ENCODE measurements at regions not wholly inside any gene's neighbourhood (a gene's known extent, or its start where the extent isn't known, plus 50 kb on each side); places are given as distances from the start of the nearest gene placed in this dataset.

DNA sequence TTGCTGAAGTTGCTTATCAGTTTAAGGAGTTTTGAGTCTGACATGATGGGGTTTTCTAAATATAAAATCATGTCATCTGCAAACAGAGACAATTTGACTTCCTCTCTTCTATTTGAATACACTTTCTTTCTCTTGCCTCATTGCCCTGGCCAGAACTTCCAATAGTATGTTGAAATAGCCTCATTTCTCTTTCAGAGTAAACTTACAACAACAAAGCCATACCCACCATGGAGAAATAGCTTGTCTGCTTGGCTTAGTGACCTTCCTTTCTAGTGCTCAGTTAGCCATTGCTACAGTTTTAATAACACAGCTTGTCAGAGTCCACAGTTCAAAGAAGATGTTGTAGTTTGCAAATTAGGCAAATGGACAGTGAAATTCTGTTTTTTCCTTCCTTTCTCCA is 228.0 kb downstream of the ETAA1 start:
- no peak for DNase-seq

DNA sequence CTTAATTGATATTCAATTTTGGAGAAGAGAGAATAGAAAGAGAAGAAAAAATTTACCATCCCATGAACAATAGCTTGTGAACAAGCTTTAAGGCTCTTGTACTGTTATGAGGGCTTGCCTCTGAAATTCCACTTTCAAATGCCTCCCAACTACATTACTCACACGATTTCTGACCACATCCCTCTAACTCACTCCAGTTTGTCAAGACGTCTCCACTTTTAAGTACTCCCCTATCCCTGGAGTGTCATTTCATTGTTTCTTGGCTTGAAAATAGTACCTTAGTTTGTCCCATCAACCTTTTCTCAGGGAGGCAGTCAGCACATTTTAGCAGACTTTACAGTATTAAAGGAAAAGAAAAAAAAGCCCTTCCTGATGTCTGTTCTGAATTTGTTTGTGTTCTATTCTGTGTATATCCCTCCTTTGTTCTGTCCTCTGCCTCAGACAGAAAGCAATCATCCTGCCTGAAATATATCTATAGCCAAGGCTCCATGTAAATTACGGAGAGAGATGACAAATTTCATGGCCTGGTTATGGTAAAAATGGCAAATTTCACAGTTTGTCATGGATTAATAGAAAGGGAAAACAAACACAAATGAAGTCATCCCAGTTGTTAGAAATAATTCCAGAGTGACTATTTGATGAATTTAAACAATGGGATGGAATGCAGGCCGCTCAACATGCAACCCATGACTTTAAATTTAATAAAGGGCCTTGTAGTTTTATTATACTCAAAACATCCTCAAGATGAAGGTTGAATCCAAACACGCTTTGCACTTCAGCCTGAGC is 228.8 kb downstream of the ETAA1 start:
- DNase-seq: peak; percentile 85

DNA sequence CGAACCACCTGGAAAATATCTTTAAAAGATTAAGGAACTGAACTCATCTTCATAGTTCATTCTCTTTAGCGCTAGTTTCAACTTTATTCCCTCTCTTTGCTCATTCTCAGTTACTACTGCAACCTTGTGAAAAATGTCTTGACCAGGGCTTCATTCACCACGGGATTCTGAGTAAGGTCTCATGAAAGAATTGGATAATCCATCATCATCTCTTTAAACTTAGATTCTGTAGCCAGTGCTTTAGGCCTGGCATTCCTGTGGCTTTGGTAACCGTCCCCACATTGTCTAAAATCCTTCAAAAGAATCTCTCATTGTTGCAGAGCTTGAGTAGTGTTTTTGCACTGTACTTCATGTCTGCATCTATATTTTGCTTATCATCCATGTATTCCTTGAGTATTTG is 229.5 kb downstream of the ETAA1 start:
- peak; percentile 86 for DNase-seq

DNA sequence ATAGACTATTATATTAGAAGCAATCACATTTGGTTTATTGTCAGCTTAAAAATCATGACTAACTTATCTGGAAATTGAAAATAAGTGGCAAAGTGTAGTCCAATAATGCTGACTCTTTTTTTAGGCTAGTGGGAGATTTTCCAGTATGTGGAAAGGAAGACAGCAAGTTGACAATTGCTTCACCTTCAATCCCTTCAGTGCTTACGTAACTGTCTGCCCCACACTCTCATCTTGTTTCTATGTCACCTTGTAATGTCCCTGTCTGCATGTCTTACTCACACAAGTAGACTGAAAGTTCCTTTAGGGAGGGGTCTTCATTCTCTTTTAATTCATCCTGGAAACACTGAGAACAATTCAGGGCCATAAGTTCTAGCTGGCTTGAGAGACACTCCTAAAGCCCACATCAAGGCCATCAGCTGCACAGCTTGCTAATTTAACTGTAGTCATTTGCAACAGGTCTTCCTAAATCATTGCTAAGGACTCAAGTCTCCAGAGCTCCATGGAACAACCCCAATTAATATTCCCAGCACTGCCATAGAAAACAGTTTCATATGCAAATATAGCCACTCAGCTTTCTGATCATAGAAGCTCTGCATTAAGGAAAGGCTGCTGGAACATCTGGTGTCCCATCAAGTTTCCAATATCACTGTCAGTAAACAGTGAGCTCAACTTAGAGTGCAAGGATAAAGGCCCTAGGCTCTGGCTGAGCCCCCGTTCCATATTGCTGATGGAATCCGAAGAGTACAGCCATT is 230.5 kb downstream of the ETAA1 start:
- no peak for DNase-seq

DNA sequence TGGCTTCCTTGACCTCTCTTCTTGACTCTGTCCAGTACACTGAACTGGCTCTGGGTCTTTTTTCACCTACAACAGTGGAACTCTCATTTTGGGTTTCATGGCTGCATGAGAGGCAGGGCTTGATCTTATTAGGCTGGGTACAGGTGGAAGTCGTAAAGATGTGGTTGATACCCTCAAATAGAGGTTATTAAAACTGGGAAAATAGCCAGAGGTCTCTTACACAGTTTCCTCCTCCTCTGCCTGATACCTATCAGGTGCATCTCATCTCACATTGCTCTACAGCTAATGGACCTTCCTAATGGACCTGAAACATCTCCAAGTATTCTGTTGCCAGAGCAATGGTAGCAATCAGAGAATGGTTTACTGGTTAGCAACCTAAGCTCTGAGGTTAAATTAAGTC is 231.8 kb downstream of the ETAA1 start:
- DNase-seq: no peak

DNA sequence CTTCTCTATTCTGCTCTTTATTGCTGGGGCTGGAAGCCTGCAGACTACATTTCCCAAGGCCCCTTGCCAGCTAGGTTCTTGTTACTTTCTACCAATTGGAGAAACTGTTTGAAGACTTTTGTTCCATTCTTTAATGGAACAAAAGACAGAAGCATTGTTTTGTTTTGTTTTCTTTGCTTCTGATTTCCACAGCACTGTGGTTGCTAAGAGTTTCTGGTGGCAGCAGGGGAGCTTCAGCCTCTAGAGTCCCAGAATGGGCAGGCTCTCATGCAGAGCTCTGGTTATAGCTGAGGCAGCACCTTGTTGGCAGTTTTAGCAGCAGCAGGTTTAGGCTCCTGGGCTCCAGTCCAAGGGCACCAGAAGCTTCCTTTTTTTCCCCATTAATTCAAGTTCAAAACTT is 234.3 kb downstream of the ETAA1 start:
- DNase-seq: no peak

DNA sequence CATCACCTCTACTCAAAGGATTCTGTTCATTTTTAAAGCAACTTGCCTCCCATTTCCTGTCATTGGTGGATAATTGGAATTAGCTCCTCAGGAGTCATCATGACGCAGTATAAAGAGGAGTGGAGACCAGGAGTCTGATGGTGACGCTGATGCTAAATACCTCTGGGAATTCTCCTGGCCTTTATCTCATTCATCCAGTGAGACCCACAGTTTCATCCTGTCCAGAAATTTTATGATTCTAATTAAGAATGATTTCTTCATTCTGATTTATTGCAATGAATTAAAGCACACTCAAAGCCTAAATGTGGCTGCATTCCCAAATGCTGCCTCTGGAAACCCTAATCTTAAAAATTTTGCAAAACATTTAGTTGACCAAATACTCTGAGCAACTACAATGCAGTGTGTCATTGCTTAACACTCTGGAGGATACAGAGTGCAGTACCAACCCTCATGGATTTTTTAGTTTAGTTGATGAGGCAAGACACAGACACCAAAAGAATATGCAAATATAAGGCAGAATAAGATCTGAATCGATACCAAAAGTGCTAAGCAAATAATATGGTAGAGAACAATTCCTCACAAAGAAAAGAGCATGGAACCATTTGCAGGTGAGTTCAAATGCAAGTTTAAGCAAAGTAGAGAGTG is 236.2 kb downstream of the ETAA1 start:
- no peak for DNase-seq

DNA sequence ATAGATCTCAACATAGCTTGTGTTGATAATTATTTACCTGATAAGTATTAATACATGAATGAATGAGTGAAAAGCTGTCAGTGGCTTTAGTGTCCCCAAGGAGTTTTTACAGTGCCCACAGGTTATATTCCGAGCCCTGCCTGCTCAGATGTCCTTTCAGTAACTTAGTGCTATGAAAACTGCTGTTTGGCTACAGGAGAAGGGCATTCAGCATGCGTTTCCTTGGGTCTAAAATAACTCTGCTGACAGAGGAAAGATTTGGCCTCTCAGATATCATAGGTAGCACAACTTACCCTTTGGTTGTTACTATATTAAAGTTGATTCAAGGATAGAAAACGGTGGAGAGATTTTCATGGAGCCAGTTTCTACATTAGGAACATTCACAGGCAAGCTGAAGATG is 241.0 kb downstream of the ETAA1 start:
- no peak for DNase-seq

DNA sequence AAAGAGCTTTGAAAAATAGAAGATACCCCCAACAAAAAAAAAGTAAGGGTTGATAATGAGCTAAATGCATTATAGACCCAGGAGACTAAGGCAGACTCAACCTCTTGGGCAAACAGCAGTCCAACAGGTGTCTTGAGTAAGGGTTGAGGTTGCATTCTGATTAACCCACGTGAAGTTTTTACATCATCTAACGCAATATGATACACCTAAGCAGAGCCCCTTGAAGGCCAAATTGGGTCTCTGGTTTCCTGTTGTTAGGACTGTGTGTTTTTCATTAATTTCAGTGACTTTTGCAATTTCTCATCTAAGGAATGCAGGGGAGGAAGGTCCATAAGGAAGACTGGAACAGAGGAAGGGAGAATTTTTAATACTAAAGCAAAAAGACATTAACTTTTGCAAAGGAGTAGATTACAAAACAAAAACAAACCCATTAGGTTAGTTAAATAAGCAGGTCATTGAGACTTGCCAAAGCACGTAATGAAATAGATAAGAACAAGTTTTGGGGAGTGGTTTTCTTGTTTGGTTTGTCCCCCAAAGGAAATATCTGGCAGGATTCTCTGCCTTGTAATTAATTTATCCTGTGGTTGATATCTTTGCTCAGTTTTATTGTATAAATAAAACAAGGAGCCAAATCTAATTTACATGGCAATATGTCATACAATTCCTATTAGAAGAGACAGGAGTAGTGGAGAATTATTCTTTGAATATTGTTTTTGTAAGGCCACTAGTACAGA is 244.3 kb downstream of the ETAA1 start:
- no peak for DNase-seq

DNA sequence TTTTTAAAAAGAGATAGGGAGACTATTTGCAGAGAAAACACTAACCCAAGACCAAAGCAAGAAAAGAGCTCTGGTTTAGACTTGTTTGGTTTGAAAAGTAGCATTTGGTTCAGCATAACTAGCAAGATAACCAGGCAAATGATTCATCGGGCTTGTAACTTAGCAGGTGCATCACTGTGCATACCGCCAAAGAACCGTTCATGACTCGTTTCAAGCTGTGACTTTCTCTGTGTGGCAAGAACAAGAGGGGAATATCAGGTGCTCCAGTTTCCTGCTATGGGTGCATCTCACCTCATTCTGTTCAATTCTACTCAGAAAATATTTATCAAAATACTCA is 244.9 kb downstream of the ETAA1 start:
- no peak for DNase-seq

DNA sequence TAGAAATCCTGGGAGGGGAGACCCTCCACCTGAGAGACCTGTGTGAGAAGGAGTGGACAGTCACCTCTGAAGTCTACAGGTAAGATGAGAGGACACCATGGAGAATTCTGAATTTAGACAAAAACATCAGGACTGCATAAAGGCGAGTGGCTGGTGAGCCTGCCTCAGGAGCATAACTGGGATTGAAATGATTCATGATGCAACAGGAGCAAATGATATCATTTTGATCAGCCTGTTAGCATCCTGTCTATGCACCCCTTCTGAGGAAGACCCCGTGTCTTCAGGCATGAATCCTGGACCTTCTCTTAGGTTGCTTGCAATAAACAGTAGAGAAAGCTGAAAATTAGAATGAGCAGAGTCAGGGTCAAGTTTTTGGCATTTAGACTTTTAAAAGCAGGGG is 245.8 kb downstream of the ETAA1 start:
- no peak for DNase-seq

DNA sequence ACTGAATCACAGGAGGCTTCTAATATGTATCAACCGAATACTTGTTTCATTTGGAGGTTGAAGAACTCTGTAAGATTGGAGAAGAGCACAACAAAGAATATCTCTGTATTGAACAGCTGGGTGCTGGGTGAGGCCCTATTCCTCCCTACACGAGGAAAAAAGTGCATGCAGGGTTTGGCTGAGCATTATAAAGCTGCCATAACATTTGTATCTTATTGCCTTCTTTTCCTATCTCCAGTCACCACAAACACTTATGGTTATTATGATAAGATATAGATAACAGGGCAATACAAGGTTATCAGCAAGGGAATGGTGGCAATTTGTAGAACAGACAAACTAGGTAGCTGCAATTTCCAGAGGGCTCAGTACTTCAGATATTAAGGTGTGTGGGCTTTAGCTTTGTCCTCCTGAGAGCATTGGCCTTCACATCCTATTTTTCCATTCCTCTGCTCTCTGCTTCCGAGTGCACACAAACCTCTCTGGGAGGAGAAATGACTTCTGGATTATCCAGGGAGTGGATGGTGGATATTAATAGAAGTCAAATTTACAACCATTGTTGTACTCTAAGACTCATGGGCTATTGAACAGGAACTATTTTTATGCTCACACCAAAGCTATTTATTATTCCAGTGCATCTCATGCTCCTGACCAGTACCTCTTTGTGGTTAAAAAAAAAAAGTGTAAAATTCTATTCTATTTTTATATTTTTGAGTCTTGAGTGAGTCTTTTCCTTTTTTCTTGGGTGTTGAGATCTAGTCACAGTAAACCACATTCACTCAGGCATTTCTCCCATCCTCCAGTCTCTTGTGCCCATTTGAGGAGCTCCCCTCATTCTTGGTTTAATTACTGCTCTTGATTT is 248.4 kb downstream of the ETAA1 start:
- peak; percentile 58 for DNase-seq

DNA sequence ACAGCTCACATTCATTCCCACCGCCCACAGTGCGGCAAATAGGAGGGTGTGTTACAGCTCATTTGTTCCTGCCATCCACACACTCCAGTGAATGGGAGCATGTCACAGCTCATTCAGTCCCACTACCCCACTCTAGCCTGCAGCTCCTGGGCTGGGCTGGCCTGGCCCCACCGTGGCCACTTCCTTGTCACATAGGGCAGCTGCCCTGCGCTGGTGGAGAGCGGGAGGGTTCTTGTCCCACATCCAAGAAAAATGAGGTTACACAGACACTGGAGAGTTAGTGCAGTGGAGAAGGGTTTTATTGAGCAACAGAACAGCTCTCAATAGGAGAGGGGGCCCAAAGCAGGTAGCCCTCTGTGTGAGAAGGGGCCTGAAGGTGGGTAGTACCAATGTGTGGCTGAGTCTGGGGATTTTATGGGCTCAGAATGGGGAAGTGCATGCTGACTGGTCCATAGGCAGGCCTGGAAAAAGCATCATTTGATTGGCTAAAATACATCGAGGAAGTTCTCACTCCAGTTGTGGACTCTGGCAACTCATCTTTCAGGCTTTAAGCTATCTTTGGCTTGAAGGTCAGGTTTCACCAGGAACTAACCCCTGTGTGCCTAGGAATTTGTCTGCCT is 249.7 kb downstream of the ETAA1 start:
- no peak for DNase-seq

DNA sequence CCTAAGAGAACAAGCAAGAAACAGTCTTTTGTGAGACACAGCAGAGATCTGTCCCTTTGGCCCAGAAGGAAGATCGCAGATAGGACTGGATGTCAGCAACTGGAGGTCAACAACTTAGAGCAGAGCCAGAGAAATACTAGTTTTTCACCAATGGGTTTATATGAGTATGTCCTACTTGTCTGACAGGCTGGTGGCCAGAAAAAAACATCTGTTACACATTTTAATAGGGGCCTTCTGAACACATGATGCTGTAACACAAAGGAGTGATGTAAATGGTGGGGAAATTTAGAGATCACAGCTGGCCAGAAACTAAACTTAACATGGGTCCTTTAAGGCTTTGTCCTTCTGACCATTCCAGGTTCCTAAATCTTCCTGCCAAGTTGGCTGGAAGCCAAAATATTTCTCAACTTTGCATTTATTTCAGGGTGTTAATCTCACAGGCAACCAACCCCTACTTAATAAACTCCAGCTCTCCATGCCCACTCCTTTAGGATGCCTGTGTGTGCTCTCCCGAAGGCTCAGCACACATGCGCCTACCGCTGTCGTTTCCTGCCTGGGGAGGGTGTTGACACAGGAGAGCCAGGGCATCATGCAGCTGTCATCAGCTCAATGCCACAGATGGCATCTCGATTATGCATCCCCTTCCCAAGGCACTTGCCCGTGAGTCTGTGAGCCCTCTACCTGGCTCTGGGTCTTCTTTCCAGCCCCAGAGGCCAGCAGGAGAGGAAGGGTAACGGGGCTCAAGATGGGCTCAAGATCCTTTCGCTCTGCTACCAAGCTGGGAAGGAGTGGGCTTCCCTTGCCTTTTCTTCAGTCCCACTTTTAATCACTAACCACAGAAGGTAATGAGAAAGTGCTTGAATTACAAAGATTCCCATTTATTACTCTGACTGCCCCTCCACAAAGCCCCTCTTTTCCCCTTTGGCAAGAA is 252.5 kb downstream of the ETAA1 start:
- peak; percentile 18 for DNase-seq

DNA sequence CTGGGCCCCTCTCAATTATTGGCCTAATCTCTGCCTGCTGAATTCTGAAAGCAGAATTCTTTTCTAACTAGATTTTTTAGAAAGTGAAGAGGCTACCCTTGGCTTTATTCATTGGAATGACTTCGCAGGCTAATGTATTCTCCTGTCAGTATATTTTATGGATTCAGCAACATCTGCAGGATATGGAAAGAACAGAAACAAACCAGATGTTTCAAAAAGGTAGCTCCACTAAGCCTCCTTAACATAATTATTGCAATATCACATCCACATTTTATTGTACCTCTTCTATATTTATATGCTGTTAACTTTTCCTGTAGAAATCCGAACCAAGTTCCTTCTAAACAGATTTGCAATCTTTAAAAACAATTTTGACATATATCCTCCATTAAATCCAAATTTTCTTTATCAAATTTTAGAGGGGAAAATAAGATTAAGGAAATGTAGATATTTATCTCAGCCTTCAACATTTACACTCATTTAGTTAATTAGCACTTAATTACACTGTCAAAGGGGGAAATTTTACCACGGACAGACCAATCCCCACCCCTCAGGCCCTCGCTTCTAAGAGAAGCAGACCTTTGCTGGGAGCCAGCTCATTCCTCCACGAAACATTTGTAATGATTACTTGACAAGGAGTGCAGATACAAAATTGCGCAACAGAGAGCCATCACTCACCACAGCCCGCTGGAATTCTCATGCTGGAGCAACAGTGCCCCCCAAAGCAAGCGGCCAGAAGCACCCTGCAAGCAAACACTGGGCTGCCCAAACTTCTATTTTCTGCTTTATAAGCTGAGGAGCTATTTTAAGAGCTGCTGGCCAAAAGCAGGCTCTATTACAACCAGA is 253.4 kb downstream of the ETAA1 start:
- peak; percentile 87 for DNase-seq

DNA sequence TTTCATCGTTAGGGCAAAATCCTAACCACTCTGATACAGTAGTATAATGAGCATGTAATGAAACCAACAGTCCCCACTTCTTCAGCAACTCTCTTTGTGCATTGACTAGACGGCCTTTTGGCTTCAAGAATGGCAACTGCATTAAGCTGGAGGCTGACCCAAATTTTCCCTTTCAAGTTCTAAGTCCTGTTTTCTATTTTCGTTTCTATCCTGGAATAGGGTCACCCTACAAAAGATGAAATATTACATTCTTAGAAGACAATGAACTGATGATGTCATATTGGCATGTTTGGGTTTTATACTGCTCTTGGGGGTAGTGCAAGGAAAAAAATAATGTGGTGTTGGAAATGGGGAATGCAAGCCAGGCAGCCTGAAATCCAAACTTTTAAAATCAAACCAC is 254.4 kb downstream of the ETAA1 start:
- DNase-seq: no peak

DNA sequence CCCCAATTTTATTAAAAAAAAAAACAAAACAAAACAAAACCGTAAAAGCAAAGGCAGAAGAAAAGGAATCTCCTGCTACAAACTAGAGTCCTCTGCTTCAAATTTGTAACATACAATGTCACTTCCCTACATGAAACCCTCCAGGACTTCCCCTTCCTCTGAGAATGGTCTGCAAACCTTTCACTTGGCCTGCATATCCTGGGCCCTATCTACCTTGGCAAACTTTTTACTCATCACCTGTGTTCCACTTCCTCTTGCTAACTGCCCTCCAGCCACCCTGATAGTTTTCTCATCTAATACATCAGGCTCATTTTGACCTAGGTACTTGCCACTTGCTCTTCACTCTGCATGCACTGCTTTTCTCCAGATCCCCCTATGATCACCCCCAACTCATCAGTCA is 255.5 kb downstream of the ETAA1 start:
- DNase-seq: no peak

DNA sequence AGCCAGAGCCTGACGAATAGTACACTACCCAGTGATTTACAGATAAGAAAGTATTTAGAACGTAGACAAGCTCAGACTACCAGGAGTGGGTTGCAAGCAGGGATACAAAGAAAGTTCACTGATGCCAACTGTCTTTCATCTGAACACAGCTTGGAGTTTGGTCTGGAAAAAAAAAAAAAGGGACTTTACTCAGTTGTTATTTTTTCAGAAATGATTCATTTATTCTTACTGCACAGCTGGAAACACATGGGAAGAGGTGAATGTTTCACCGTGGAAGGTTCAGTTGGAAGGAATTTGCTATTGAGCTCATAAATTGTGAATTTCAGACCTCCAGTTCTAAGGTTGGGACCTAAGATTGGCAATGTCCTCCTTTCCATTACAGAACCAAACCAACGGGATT is 259.7 kb downstream of the ETAA1 start:
- peak; percentile 41 for DNase-seq

DNA sequence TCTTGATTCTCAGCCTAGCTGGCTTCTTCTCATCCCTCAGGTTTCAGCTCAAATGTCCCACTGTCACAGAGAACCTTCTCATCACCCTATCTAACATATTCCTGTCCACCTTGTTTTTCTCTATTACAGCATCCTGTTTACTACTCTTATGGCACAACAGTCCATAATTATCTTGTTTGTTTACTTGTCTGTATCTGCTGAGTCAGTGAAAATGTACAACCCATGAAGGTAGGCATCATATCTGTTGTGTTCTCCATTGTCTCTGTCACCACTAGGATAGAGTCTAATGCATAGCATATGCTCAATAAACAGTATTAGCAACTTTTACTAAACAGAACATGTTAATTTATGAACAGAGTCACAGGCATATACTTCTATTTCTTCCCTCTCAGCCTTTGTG is 261.7 kb downstream of the ETAA1 start:
- DNase-seq: no peak
